Activated CD4-positive, alpha-beta memory T cell treated with anti-CD3 and anti-CD28 coated beads, Interleukin-2, amount 10 ng/mL, durations not matched to agents 7 days and 5 days (primary cell): ENCODE measurements at regions not wholly inside any gene's neighbourhood (a gene's known extent, or its start where the extent isn't known, plus 50 kb on each side); places are given as distances from the start of the nearest gene placed in this dataset.

Source experiments
- CTCF ChIA-PET: fragments of 350-600 bp; sonication (Branson Sonifier 250); formaldehyde crosslinking; loops from one replicate; lab custom pipeline; 2021; ENCODE audit warnings: antibody characterized with exemption, inconsistent platforms; lab: Charles Lee
- POLR2A ChIA-PET: fragments of 350-600 bp; sonication (Branson Sonifier 250); formaldehyde crosslinking; loops from one replicate; lab custom pipeline; 2021; ENCODE audit warnings: antibody characterized with exemption; lab: Charles Lee
- DNase-seq: peaks from one replicate; pipeline ENCODE4 v3.0.0-alpha.2; 2020
- H3K27ac Mint-ChIP-seq: one replicate; pipeline ENCODE4 v1.8.0; 2021; ENCODE audit warnings: mild to moderate bottlenecking, mixed read lengths
- H3K27me3 Mint-ChIP-seq: one replicate; pipeline ENCODE4 v1.8.0; 2021; ENCODE audit warnings: mixed read lengths
- H3K36me3 Mint-ChIP-seq: one replicate; pipeline ENCODE4 v1.8.0; 2021; ENCODE audit warnings: low read depth, mixed read lengths
- H3K4me1 Mint-ChIP-seq: one replicate; pipeline ENCODE4 v1.8.0; 2021; ENCODE audit warnings: mixed read lengths
- H3K4me3 Mint-ChIP-seq: one replicate; pipeline ENCODE4 v1.8.0; 2021; ENCODE audit warnings: mild to moderate bottlenecking, mixed read lengths
- H3K9me3 Mint-ChIP-seq: one replicate; pipeline ENCODE4 v1.8.0; 2021; ENCODE audit warnings: mixed read lengths

DNA sequence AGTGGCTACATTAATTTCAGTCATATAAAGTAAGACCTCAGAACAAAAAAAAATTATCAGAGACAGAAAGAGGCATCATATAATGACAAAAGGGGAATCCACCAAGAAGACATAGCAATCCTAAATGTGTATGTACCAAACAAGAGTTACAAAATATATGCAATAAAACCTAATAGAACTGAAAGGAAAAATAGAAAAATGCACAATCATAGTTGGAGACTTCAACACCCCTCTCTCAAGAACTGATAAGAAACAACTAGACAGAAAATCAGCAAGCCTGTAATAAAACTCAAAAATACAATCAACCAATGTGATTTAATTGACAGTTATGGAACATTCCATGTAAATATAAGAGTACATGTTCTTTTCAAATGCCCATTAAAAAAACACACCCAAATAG, 61.3 kb upstream of the C16orf82 start:
- Mint-ChIP-seq H3K27ac (no peak overlapping the region), H3K36me3 (no peaks in the 10 kb centered on the region), H3K27me3 (peaks cover 15% of the 10 kb centered on the region), H3K9me3 (no peaks in the 10 kb centered on the region), H3K4me1 (no peaks in the 10 kb centered on the region), H3K4me3 (no peak overlapping the region)
- no peak for DNase-seq
- CTCF ChIA-PET = no interaction called here
- POLR2A ChIA-PET = no interaction called here
